Femur (tissue), 1 donor: ENCODE measurements at regions not wholly inside any gene's neighbourhood (a gene's known extent, or its start where the extent isn't known, plus 50 kb on each side); places are given as distances from the start of the nearest gene placed in this dataset.
A peak's percentile ranks its signal among the peaks of the same experiment; 100 is the strongest.
"Not testable (repeated sequence)": the region's sequence is repeated elsewhere in the genome, so short reads cannot be mapped to it uniquely, and the experiment has no call there.

ENCODE experiments used
- DNase-seq: peaks from one replicate; pipeline ENCODE4 v3.0.0-alpha.2; 2017

DNA sequence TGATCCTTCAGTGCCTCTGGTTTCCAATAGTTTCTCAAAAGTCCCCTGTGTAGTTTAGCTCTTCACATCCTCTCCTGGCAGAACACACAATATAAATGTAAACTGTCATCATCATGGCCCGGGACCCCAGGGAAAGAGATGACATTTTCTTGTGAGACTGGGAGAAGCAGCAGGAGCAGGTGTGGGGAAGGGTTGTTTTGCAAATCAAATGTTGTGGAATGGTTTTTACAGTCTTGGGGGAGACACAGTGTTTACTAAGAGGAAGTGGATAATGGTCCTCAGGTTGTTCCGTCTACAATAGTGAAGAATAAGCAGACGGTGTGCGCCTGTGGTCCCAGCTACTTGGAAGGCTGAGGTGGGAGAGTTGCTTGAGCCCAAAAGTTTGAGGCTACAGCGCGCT, 159.1 kb downstream of the SEC23IP start:
- DNase-seq: peak; percentile 20

DNA sequence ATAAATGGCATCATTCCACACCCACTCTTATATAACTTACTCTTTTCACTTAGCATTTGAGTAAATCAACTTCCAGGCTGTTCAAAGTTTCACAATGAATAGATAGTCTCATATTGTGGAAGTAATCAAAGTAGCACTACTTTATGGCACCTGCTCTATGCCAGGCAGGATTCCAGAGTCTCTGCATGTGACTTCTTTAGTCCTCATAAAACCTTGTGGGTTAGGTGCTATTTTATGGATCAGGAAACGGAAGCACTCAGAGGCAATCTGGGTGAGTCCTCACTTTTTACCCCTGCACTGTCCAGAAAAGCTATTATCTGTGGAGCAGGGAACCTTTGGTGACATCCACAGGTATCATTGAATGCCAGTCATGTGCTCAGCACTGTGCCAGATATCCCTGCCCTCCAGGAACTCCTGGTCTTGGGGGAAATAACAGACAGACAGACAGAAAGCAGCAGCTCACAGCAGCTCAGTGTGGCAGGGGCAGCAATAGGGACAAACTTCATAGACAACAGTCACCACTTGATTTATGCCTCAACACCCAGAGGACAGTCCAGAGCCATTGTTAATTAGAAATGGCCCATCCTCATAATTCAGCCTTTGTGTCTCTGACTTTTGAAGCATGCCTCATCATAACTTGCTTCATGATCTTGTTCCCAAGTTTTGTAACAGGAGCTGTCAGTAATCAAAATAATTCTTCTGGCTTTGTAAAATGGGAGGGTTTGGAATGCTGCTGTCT, 160.6 kb downstream of the SEC23IP start:
- DNase-seq: no peak

DNA sequence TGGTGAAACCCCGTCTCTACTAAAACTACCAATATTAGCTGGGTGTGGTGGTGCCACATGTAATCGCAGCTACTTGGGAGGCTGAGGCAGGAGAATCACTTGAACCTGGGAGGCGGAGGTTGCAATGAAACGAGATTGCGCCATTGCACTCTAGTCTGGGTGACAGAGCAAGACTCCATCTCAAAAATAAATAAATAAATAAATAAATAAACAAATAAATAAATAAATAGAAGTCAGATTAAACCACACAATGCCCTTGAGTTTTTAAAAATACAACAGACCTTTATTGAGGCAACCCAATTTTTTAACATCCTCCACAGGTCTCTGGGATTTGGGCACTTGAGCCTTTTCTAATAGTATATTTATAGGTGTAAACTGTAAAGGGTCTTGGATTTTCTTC, 167.3 kb downstream of the SEC23IP start:
- not testable (repeated sequence) for DNase-seq

DNA sequence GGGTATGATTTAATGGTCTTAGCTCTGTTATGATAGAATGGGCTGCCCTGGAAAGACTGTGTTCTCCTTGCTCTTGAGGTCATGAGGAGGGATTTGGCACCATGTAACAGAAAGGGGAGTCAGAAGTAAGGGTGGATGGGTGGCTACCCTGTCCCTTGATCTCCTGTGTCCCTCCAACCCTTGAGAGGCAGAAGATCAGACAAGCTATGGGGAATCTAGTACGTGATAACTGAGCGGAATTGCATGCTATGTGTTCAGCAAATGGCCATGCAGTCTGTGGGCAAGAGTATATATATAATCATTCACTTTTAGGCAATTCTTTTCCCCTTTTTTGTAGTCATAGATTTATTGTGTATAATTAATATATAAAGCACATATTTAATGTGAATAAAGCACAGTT, 174.9 kb downstream of the SEC23IP start:
- DNase-seq: no peak

DNA sequence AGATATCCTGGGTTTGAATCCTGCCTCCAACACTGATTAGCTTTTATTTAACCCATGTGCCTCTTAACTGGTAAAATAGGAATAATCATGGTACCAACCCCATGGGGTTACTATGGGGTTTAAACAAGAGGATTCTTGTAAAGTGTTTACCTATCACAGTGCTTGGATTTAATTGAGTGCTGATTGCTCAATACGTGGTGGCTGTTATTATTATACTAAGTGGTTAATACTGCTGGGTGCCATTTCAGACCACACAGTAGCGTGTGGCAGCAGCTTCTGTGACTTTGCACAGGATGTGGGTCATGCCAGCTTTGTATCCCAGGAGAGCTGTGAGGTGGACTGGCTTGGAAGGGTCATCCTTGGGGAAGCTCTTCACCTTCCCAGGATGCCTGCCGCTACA, 177.2 kb downstream of the SEC23IP start:
- no peak for DNase-seq

DNA sequence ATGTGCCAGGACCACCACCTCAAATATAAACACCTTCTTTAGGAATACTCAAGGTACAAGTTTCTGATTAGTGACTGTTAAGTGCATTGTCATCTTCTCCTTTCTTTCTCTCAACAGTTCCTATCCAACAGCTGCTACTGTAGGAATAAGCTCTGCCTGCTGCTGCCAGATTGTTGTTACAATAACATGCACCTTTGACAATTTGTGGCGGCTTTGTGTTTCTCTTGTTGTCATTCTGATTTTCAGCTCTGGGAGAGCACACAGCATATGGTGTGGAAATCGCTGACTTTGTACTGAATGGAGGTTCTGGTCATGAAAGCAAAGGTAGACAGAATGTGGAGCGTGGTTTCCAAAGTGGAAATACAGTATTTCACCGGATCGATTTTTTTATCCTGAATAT, 182.8 kb downstream of the SEC23IP start:
- DNase-seq: no peak

DNA sequence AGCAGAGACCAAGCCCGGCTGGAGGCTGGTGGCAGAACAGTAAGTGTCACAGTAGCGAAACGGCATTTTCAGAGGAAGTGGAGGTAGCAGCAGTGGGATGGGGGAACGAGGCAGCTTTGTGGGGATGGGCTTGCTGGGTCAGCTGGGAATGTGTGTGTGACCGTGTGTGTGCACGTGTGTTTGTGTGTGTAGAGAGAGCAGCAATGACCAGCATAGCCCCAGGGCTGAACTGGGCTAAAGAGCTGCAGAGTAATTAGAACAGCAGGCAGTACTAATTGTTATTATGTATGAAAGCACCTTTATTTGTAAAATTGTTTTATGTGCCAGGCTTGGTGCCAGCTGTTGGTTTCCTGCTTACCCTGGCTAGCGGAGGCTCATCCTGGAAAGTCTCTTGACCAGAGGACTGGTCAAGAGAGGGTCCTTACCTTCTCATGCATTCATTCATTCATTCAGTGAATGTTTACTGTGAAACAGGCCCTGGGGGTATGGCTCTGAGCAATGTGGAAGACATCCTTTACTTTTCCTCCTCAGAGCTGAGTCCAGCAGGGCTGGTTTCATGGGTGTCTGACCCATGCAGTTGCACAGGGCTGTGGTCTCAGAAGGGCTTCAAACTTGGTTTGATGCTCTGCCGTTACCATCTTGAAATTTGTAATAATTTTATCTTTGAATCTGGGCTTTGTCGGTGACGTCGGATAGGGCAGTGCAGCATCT, 184.6 kb downstream of the SEC23IP start:
- no peak for DNase-seq

DNA sequence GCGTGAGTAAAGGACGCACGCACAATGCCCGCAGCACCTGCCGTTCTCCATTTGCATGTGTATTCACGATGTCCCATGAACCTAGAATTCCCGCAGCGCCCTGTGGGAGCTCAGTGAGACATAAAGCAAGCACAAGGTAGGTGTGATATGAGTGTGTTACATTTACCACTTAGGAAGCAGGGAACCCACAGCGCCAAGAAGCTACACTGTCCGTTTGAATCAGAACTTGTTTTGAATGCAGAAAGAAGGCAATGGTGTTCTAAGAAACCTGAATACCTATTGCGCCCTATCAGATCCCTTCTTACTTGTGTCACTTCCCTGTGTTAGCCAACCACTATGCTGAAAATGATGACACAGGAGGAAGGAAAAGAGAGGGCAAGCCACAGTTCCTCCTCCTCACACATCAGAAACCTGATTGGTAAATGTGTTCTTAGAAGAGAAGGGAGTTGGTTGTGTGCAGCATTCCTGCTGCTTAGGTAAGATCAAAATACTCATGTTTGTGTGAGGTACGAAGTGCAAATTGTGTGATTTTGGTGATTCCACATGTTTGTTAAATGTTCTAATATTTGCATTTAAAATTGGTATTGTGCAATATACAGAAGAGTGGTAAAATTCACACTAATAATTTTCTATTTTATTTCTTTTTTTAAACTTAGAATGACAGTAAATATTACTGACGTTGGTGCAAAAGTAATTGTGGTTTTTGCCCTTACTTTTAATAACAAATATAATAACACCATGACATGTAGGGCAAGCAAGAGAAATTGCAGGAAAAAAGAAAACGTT, 185.4 kb downstream of the SEC23IP start:
- no peak for DNase-seq

DNA sequence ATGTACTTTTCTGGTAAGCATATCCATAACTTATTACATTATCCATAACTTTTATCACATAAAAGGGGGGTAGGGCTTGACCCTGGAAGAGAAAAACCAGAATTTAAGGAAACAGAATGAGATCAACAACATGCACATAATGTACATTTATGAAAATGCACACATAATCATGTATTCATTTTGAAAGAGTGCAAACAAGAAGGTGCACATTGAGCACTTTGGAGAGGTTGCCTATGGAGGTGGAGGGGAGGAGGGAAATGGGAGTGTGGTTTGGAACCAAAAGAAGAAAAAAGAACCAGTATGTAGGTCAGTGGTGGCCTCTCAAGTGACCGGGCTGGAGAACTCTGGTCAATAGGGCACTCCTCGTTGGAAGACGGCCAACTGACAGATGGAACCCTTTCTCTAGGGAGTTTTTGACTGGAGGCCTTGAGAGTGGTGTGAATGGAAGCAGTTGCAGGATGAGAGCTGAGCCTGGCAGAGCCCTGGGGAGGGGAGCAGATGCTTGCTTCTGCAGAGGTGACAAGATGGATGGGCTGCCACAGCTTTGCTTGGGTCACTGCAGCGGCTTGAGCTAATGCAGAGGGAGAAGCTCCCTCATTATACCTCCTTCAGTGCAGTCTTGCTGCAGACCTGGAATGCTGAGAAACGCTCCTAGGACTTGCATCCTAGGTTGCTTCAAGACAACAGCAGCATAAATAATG, 192.7 kb downstream of the SEC23IP start:
- DNase-seq: no peak

DNA sequence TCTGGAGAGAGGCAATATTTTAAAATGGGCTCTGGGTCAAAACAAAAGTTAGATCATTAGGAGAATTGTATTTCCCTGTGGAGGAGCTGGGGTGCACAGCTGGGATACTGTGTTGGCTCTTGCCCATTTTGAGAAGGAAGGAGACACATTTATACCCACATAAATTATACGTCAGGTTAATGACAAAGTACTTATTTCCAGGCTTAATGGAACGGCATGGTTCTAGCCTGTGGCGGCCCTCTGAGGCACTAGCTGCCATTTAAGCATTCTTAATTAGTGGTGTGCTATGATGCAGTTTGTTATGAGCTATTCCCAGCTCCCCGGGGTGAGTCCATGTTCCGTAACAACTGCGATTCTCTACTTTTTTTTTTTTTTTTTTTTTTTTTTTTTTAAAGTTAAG, 193.5 kb downstream of the SEC23IP start:
- DNase-seq: no peak

DNA sequence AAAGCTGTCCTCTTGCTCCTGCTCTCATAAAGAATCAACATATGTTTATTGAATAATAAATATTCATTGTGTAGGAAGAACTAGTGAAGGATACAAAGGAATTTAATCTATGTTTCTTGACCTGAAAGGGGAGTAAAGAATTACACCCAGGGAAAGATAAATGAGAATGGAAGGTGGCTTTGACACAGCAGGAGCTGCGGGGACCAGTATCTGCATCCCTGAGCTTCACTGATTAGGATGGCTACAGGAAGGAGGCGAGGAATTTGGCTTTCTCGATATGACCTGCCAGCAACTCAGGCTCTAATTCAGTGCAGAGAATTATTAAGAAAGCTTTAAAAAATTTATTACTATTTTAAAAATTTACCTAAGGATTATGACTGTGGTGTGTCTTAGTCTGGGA, 194.6 kb downstream of the SEC23IP start:
- no peak for DNase-seq

DNA sequence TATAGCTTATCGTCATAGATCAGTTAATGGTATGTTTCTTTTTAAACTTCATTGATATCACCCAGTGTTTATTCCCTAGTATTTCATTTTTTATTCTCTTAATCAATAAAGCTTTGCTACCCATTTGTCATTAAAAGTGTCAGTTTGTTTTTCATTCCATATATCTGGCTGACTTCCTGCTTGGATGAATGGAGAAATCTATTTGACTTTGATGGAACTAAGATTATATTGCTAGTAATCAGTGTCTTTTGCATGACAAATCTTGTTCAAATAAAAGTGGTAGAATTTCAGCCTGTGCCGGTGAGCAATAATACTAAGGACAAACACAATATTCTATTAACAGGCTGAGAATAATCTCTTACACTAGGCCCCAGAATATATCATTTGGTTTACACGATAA, 203.3 kb downstream of the SEC23IP start:
- DNase-seq: no peak

DNA sequence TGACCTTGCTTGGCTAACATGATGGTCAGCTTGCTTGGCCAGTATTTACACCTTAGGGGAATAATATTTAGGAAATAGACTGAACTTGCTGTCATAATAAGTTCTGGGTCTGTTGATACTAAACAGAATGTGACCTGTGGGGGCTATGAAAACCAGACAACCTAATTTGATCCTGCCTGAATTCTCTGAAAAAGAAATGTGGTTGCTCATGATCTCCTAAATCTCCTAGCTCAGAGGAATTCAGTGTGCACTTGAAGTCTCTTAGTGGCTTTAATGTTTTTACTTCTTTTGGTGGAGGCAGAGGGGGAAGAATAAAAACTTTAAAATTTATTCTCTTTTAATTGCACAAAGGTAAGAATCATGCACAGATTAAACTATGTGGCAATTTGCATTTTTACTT, 205.2 kb downstream of the SEC23IP start:
- DNase-seq: no peak

DNA sequence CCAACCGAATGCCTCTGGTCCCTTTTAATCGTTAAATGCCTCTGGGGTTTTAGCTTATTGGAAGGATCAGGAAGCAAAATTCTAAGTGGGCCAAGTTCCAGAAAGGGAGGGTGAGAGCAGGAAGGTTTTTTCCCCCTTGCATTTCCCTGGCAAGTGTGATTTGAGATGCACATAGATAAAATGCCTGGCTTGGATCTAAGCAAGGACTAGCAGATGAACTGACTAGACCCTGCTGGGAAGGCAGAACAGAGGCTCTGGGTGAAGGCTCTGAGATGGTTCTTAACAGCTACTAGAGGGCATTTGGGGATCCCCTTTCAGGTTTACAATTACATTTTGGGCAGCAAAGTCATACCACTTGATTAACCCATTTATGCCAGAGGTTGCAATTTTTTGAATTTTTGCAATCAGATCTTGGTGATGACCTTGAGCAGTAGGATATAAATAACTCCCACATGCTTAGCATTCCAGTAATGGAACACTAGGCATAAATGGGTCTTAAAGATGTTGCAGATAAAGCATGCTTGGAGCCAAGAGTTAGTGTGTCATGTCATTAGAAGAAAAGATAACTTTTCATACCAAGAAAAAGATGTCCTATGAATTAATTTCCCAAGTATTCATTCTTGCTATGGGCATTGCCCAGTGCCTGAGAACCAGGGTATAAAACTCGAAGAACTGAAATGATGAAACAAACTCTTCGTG, 205.9 kb downstream of the SEC23IP start:
- DNase-seq: no peak

DNA sequence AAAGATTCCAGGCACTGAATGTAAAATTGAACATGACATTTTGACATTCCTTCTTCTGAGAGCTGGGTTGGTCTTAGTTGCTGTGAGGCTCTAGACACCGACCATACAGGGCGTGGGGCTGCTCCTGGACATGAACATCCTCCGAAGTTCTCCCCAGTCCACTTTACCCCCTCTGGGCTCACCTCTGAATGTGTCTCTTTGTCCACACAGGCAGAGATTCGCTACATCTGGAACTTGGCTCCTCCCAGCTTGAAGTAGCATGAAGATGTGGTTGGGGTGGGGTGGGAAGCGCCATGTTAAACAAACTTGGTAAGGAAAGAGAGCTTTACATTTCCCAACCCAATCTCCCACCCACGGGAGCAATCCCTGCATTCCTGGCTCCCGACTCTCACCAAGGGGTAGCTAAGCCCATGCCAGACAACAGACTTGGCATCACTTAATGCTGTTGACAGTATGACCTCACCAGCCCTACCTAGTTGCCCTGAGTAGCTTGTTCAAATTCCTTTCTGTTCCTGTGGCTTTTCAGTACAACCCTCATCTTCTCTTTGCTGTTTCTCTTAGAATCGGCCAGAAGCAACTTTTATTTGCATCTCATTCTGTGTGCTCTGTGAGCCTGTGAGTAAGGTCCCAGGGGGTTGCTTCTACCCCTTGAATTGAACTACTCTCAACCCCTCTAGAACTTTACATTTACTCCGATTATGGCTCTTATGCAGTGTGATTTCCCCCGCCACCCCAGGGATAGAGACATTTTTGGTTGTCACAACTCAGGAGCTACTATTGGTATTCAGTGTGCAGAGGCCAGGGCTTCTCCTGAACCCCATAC, 211.4 kb downstream of the SEC23IP start:
- DNase-seq: no peak

DNA sequence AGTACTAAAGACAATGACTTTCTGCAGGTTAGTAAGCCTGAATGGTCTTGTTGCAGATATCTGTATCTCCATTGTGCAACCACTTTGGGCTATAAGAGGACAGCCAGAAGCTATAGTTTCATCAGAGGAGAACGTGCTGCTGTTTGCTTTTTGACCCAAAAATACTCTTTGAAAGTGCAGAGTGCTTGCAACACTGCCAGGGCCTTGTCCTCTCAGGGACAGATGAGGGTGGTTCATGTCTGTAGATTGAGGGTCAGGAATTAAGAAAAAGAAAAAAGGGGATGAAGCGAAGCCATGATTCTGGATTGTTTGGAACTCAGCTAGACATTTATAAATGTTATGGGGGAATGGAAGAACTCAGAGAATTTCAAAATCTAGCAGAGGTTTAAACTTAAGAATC, 212.5 kb downstream of the SEC23IP start:
- no peak for DNase-seq

DNA sequence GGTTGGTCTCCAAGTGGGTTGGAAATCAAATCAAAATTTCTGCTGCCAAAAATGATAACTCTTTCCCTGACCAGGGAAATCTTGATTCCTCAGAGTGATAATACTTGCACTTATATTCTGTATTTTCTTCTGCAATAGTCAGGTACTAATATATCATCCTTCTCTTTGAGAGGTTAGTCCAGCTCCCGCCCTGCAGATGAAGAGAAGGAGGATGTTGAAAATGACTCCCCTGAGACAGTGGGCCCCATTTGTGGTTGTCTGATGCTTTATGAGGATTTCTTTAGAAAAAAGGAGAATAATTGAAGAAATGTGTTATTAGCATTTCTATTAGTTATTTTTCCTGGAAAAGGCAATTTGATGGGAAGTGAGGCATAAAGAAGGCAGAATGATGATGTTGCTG, 213.0 kb downstream of the SEC23IP start:
- no peak for DNase-seq

DNA sequence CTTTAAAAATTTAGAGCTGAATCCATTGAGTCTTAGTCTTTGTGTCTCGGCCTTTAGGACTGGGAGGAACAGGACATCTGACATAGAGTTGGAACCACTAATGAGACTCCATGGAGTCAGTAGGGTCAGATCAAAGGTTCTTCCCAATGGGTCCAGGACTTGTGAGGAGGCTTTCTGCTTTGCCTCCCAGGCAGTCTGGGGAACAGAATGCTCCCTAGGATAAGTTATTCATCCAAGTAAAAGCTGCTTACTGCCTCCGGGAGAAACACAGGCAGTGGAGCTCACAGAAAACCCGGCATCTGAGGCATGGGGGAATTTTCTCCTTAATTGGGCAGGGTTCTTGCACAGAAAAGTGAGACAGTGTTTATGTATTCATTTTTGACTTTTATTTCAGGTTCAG, 216.4 kb downstream of the SEC23IP start:
- no peak for DNase-seq

DNA sequence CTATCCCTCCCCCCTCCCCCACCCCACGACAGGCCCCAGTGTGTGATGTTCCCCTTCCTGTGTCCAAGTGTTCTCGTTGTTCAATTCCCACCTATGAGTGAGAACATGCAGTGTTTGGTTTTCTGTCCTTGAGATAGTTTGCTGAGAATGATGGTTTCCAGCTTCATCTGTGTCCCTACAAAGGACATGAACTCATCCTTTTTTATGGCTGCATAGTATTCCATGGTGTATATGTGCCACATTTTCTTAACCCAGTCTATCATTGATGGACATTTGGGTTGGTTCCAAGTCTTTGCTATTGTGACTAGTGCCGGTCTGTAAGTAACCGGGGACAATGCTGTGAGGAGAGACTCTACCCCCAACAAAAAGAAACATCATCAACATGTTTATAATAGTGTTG, 217.2 kb downstream of the SEC23IP start:
- not testable (repeated sequence) for DNase-seq

DNA sequence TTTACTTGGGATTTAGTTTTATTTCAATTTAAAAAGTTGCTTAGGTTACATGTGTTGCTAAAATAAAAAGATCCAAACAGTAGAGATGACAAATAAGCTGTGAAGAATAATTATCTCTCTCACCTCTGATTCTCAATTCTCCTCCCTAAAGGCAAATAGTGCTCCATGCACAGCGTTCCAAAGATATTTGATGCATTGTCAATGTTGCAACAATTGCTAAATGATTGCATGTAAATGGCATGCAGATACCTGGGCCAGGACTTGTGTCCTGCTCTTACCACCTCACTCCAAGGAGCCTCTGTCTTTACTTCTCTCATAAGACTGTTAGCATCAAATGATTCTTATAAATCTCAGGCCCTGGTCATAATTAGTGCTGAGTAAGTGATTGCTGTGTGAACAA, 217.7 kb downstream of the SEC23IP start:
- DNase-seq: no peak

DNA sequence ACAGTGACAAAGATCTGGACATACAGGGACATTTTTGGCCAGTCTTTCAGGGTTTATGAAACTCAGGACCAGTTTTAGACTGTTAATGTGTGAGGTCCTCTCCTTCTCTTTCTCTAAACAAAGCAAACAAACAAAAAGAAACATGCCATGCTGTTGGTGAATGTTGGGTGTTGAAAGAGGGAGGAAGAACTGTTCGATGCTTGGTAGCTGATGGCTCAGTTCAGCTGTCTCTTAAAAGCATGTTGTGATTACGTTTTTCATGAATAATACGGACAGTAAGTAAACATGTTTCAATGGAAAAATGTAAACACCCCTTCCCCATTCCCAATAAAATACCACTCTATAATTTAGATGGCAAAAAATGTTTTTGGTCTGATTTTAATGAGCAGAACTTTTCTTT, 219.1 kb downstream of the SEC23IP start:
- no peak for DNase-seq

DNA sequence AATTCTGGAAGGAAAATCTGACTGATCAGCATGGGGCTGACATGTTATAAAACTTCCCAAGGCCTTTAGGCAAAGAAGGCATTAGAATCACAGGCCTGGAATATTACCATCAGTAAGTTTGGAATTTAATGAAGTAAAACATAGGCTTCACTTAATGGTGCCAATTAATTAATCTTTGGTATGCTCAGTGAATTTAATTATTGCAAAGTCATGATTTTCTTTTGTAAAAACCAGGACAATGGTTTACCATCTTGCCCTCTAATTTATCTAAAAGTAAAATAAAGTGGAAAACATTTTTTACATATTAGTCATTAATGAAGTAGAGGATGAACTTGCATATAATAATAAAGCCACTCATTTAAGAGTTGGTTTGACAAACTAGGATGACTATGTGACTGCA, 220.3 kb downstream of the SEC23IP start:
- no peak for DNase-seq
